HG03025 (cell line): ENCODE measurements at regions not wholly inside any gene's neighbourhood (a gene's known extent, or its start where the extent isn't known, plus 50 kb on each side); places are given as distances from the start of the nearest gene placed in this dataset.
"Not testable (repeated sequence)": the region's sequence is repeated elsewhere in the genome, so short reads cannot be mapped to it uniquely, and the experiment has no call there.

Source experiments
- ATAC-seq: cut with Tn5 transposase; IDR thresholded peaks from one replicate; pipeline ENCODE4 v1.9.1; 2021; ENCODE audit warnings: mild to moderate bottlenecking, moderate library complexity; ENCODE audit not compliant: unreplicated experiment, low FRiP score

- ATAC-seq, result no peak
Measured at GRCh38 chr1:188723332-188724020, 1754.2 kb downstream of the BRINP3 start.

DNA sequence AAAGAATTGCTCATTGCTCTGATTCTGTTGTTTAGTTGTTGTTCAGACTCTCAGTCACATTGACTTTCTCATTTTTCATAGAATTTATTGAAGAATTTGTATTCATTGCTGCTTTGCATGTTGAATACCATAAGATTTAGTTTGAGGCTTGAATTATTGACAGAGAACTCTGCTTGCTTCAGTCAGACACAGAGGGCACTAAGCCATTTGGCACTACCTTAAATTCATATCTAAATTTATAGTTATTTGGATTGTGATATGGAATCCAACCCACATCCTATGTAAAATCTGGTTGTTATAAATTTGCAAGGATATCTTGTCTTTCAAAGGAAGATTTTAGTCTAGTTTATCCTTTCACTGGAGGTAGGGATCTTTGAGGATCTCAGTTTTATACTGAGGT lies 1748.6 kb downstream of the BRINP3 start:
- ATAC-seq, result no peak

GRCh38 chr1:188735567-188735966 lies 1742.1 kb downstream of the BRINP3 start:
- ATAC-seq, result no peak

GRCh38 chr1:188749275-188749674 lies 1728.4 kb downstream of the BRINP3 start:
- ATAC-seq, result not testable (repeated sequence)

DNA sequence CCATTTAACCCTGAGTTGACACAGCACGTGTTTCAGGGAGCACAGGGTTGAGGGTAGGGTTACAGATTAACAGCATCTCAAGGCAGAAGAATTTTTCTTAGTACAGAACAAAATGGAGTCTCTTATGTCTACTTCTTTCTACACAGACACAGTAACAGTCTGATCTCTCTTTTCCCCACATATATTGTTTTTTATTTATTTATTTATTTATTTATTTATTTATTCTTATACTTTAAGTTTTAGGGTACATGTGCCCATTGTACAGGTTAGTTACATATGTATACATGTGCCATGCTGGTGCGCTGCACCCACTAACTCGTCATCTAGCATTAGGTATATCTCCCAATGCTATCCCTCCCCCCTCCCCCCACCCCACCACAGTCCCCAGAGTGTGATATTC lies 1725.6 kb downstream of the BRINP3 start:
- ATAC-seq, result not testable (repeated sequence)

- not testable (repeated sequence) for ATAC-seq
Measured at GRCh38 chr1:188757747-188758146, 1719.9 kb downstream of the BRINP3 start.

- ATAC-seq, result no peak
Measured at GRCh38 chr1:188761226-188761625, 1716.4 kb downstream of the BRINP3 start.

DNA sequence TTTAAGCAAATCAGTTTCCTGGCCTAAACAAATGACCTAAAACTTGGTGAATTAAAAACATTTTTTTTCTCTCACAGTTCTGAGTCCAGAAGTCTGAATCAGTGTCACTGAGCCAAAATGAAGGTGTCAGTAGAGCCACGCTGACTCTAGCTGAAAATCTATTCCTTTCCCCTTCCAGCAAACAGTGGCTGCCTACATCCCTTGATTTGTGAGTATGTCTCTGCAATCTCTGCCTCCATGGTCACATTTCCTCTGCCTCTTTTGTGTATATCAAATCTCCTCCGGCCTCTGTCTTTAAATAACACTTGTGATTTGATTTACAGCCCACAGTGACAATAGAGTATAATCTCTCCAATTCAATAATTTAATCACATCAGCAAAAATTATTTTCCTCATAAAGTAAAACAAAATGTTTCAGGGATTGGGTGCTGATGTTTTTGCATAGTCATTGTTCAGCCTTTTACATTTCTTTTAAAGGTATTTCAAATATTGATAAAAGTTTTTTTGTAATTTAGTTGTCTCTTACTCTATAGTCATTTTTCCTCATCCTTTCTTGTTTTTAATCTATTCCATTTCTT lies 1715.4 kb downstream of the BRINP3 start:
- no peak for ATAC-seq

GRCh38 chr1:188763541-188763940 lies 1714.1 kb downstream of the BRINP3 start:
- no peak for ATAC-seq

DNA sequence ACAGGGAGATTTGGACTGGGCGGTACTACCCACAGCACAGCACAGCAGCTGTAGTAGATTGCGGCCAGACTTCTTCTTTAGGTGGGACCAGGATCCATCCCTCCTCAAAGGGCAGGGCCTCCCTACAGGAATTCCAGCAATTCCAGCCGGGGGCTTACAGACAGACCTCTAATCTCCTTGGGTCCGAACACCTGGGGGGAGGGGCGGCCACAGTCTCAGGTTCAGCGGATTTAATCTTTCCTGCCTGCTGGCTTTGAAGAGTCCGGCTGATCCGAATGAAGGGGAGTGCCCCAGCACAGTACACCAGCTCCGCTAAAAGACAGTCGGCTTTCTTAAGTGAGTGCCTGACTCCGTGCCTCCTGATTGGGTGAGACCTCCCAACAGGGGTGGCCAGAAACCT lies 1708.5 kb downstream of the BRINP3 start:
- no peak for ATAC-seq

- no peak for ATAC-seq
Measured at GRCh38 chr1:188769936-188770335, 1707.7 kb downstream of the BRINP3 start.

DNA sequence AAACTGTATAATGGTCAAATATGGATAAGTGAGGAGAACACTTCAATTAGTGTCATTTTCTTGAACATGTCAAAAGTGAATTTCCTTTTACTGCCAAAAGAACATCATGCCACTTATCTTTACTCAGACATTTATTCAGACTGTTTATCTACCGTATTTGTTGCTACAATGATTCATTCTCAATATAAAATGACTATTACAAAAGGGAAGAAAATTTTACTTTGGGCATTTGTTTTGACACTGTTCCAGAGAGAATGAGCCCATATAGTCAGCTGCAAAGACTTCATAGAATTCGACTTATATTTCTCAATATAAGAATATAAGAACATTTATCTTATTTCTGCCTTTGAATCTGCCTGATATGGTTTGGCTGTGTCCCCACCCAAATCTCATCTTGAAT lies 1699.1 kb downstream of the BRINP3 start:
- ATAC-seq, result no peak

- ATAC-seq, result peak; percentile 99
Measured at GRCh38 chr1:188782220-188782841, 1695.3 kb downstream of the BRINP3 start.

DNA sequence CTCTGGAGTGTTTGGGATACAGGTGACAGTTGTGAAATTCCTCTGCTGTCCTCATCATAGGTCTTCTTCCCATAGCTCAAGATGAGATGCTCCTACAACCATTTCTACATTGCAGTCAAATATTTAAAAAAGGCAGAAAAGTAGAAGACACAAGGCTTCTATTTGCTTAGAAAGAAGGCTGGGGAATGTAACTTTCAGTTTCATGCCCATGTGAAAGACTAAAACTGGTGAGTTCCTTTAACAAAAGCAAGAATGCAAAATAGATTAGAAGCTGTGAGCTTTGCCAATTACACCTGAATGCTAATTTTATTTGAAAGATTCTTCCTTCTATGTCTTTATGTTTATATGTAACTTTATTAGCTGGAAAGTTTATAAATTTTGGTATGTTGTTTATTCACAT lies 1682.7 kb downstream of the BRINP3 start:
- no peak for ATAC-seq

- not testable (repeated sequence) for ATAC-seq
Measured at GRCh38 chr1:188812153-188812552, 1665.5 kb downstream of the BRINP3 start.

GRCh38 chr1:188812836-188813573 lies 1664.7 kb downstream of the BRINP3 start:
- not testable (repeated sequence) for ATAC-seq

DNA sequence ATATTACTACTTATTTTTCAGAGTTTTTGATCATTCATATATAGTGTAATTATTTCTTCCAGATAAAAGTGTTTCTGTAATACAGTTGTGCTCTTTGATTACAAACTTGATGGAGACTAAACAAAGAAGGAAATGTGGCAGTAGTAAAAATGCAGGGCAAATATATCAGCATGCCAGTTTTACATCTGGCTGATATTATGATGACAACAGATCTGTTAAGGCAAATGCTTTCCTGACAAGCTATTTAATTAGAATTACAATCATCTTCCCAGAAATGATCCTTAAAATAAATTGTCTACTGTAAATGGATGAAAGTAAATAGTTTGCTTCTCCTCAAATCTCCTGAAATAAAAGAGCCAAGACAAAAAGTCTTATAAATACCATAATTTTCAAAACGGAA lies 1659.8 kb downstream of the BRINP3 start:
- no peak for ATAC-seq

GRCh38 chr1:188822248-188822647 lies 1655.4 kb downstream of the BRINP3 start:
- no peak for ATAC-seq

GRCh38 chr1:188825471-188825870 lies 1652.2 kb downstream of the BRINP3 start:
- no peak for ATAC-seq

DNA sequence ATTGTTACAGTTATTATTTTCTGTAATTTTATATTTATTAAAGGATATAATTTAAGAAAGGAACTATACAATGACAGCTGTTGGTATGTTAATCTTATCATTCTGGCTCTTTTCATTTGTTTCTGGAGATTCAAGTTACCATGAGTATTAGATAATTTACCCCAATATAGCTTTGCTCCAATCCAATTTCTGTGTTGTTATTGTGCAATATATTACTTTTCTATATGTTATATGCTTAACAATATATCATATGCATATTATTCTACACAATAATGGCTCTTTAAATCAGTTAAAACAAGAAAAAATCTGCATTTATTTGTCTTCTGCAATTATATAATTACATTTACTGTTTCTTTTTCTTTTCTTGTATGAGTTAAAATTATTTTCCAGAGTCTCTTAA lies 1650.9 kb downstream of the BRINP3 start:
- no peak for ATAC-seq

DNA sequence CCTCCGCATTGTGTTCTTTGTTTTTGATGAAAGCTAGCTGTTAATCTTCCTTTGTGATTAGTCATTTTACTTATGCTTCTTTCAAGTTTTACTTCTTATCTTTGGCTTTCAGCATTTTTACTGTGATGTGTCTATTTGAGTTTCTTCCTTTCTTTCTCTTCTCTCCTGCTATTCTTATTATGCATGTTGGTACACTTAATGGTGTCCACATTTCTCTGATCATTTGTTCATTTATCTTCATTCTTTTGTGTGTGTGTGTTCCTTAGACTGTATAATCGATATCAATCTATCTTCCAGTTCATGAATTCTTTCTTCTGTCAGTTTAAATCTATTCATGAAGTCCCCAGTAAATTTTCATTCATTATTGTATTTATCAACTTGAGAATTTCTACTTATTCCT lies 1650.3 kb downstream of the BRINP3 start:
- ATAC-seq, result no peak
